SK-N-SH treated with all-trans-retinoic acid at 6 μM for 48 hours (cell line): ENCODE measurements at regions not wholly inside any gene's neighbourhood (a gene's known extent, or its start where the extent isn't known, plus 50 kb on each side); places are given as distances from the start of the nearest gene placed in this dataset.

ENCODE experiments used
- CREB5 ChIP-seq: fragments of 250-450 bp; sonication (Bioruptor Pico); IDR thresholded peaks from 2 replicates; pipeline ENCODE4 v1.5.1; 2020; ENCODE audit warnings: low read depth, mild to moderate bottlenecking, moderate library complexity
- CSDC2 ChIP-seq: fragments of 250-450 bp; sonication (Bioruptor Pico); IDR thresholded peaks from 2 replicates; pipeline ENCODE4 v1.5.0; 2020; ENCODE audit warnings: mild to moderate bottlenecking, moderate library complexity
- PATZ1 ChIP-seq: fragments of 250-450 bp; sonication (Bioruptor Pico); IDR thresholded peaks from 2 replicates; pipeline ENCODE4 v1.8.0; 2020; ENCODE audit warnings: mild to moderate bottlenecking, moderate library complexity, borderline replicate concordance
- SNAI2 ChIP-seq: fragments of 250-450 bp; sonication (Bioruptor Pico); IDR thresholded peaks from 2 replicates; pipeline ENCODE4 v1.5.0; 2020; ENCODE audit warnings: mild to moderate bottlenecking, moderate library complexity
- TCF4 ChIP-seq: fragments of 250-450 bp; sonication (Bioruptor Pico); IDR thresholded peaks from 2 replicates; pipeline ENCODE4 v1.8.0; 2021; ENCODE audit warnings: mild to moderate bottlenecking, moderate library complexity, borderline replicate concordance
- TOX ChIP-seq: fragments of 250-450 bp; sonication (Bioruptor Pico); IDR thresholded peaks from 2 replicates; pipeline ENCODE4 v1.8.0; 2021; ENCODE audit warnings: mild to moderate bottlenecking, moderate library complexity, borderline replicate concordance
- ZC3H10 ChIP-seq: fragments of 250-450 bp; sonication (Bioruptor Pico); IDR thresholded peaks from 2 replicates; pipeline ENCODE4 v1.5.1; 2021; ENCODE audit warnings: mild to moderate bottlenecking, moderate library complexity
- ZFP30 ChIP-seq: fragments of 450-650 bp; formaldehyde crosslinking; IDR thresholded peaks from 2 replicates; pipeline ENCODE4 v1.5.0; 2022; ENCODE audit warnings: mild to moderate bottlenecking, moderate library complexity
- ZNF565 ChIP-seq: fragments of 450-650 bp; formaldehyde crosslinking; conservative IDR thresholded peaks from 2 replicates; pipeline ENCODE4 v1.5.0; 2020; ENCODE audit warnings: low read depth, mild to moderate bottlenecking, moderate library complexity
- ZNF70 ChIP-seq: fragments of 450-650 bp; formaldehyde crosslinking; IDR thresholded peaks from 2 replicates; pipeline ENCODE4 v1.5.0; 2020; ENCODE audit warnings: mild to moderate bottlenecking, moderate library complexity
- ZNF8 ChIP-seq: fragments of 450-650 bp; formaldehyde crosslinking; IDR thresholded peaks from 2 replicates; pipeline ENCODE4 v1.5.0; 2020; ENCODE audit warnings: mild to moderate bottlenecking, moderate library complexity

GRCh38 chr16:86158688-86159360, 259.9 kb downstream of the IRF8 start:
- TF ChIP-seq CSDC2 (CRISPR knock-in tag), result no peak
- no peak for TF ChIP-seq SNAI2 (CRISPR knock-in tag)
- no peak for TF ChIP-seq ZNF565 (CRISPR knock-in tag)
- no peak for TF ChIP-seq PATZ1 (CRISPR knock-in tag)
- no peak for TF ChIP-seq CREB5 (CRISPR knock-in tag)
- no peak for TF ChIP-seq TOX (CRISPR knock-in tag)
- TF ChIP-seq ZC3H10 (CRISPR knock-in tag), result no peak
- TF ChIP-seq ZFP30 (CRISPR knock-in tag), result no peak
- TF ChIP-seq ZNF8 (CRISPR knock-in tag), result no peak
- TF ChIP-seq TCF4 (CRISPR knock-in tag), result no peak
- TF ChIP-seq ZNF70 (CRISPR knock-in tag), result no peak
